ENCODE measurements at regions not wholly inside any gene's neighbourhood (a gene's known extent, or its start where the extent isn't known, plus 50 kb on each side); places are given as distances from the start of the nearest gene placed in this dataset.
"Not testable (repeated sequence)": the region's sequence is repeated elsewhere in the genome, so short reads cannot be mapped to it uniquely, and the experiment has no call there.

- no peak for DNase-seq (ENCODE audit: low read depth in 1 of 2, low spot score in 1 of 2)
- H3K4me3 ChIP-seq, result no peak overlapping the region
- H3K27me3 ChIP-seq, result no peaks in the 10 kb centered on the region
- H3K36me3 ChIP-seq, result no peaks in the 10 kb centered on the region
- no peaks in the 10 kb centered on the region for H3K9me3 ChIP-seq (ENCODE audit: low read depth)
- H3K27ac ChIP-seq, result no peak overlapping the region
- TF ChIP-seq CTCF (IDR thresholded peaks at IDR 0.05; ENCODE audit: low read depth, low read length), result no peak
- no peaks in the 10 kb centered on the region for H3K4me1 ChIP-seq (ENCODE audit: low read depth)
Measured at GRCh38 chr4:116244771-116245170, 840.6 kb downstream of the TRAM1L1 start.

GRCh38 chr4:116243431-116243830 is 841.9 kb downstream of the TRAM1L1 start:
- no peak for TF ChIP-seq CTCF (IDR thresholded peaks at IDR 0.05; ENCODE audit: low read depth, low read length)
- Histone ChIP-seq H3K9me3 (ENCODE audit: low read depth) (no peaks in the 10 kb centered on the region), H3K27ac (no peak overlapping the region), H3K4me3 (no peak overlapping the region), H3K36me3 (no peaks in the 10 kb centered on the region), H3K27me3 (no peaks in the 10 kb centered on the region), H3K4me1 (ENCODE audit: low read depth) (no peaks in the 10 kb centered on the region)
- DNase-seq (ENCODE audit: low read depth in 1 of 2, low spot score in 1 of 2), result no peak

GRCh38 chr4:116233971-116234370 is 851.4 kb downstream of the TRAM1L1 start:
- no peak for TF ChIP-seq CTCF (IDR thresholded peaks at IDR 0.05; ENCODE audit: low read depth, low read length)

GRCh38 chr4:116231999-116232398 is 853.4 kb downstream of the TRAM1L1 start:
- H3K9me3 ChIP-seq (ENCODE audit: low read depth); DNase-seq (ENCODE audit: low read depth in 1 of 2, low spot score in 1 of 2); H3K36me3 ChIP-seq; H3K4me3 ChIP-seq; H3K27ac ChIP-seq; H3K27me3 ChIP-seq; H3K4me1 ChIP-seq (ENCODE audit: low read depth): not testable (repeated sequence)

More at GRCh38 chr4:116233971-116234370, 851.4 kb downstream of the TRAM1L1 start:
- no peaks in the 10 kb centered on the region for H3K36me3 ChIP-seq
- H3K4me1 ChIP-seq (ENCODE audit: low read depth), result no peaks in the 10 kb centered on the region
- no peaks in the 10 kb centered on the region for H3K27me3 ChIP-seq
- H3K27ac ChIP-seq, result no peak overlapping the region
- H3K9me3 ChIP-seq (ENCODE audit: low read depth), result no peaks in the 10 kb centered on the region
- H3K4me3 ChIP-seq, result no peak overlapping the region
- no peak for DNase-seq (ENCODE audit: low read depth in 1 of 2, low spot score in 1 of 2)

GRCh38 chr4:116229420-116229819 is 856.0 kb downstream of the TRAM1L1 start:
- Histone ChIP-seq H3K36me3 (no peaks in the 10 kb centered on the region), H3K4me1 (ENCODE audit: low read depth) (no peaks in the 10 kb centered on the region), H3K27me3 (no peaks in the 10 kb centered on the region), H3K4me3 (no peak overlapping the region), H3K27ac (no peak overlapping the region), H3K9me3 (ENCODE audit: low read depth) (no peaks in the 10 kb centered on the region)
- no peak for TF ChIP-seq CTCF (IDR thresholded peaks at IDR 0.05; ENCODE audit: low read depth, low read length)
- DNase-seq (ENCODE audit: low read depth in 1 of 2, low spot score in 1 of 2), result no peak

- no peak for DNase-seq (ENCODE audit: low read depth in 1 of 2, low spot score in 1 of 2)
- H3K4me1 ChIP-seq (ENCODE audit: low read depth), result no peaks in the 10 kb centered on the region
- H3K27me3 ChIP-seq, result no peaks in the 10 kb centered on the region
- no peak overlapping the region for H3K4me3 ChIP-seq
- no peak for TF ChIP-seq CTCF (IDR thresholded peaks at IDR 0.05; ENCODE audit: low read depth, low read length)
- no peak overlapping the region for H3K27ac ChIP-seq
- no peaks in the 10 kb centered on the region for H3K9me3 ChIP-seq (ENCODE audit: low read depth)
- H3K36me3 ChIP-seq, result no peaks in the 10 kb centered on the region
Measured at GRCh38 chr4:116223040-116223732, 862.2 kb downstream of the TRAM1L1 start.
